AG04450 (cell line): ENCODE measurements at regions not wholly inside any gene's neighbourhood (a gene's known extent, or its start where the extent isn't known, plus 50 kb on each side); places are given as distances from the start of the nearest gene placed in this dataset.
"Not testable (repeated sequence)": the region's sequence is repeated elsewhere in the genome, so short reads cannot be mapped to it uniquely, and the experiment has no call there.

Experiments used
- CTCF ChIA-PET: fragments of 300-600, 350-600 bp; formaldehyde crosslinking; extraction: SDS; loops from one replicate; lab custom pipeline; 2022; ENCODE audit warnings: antibody characterized with exemption, inconsistent platforms; lab: Charles Lee
- POLR2A ChIA-PET: fragments of 350-600 bp; formaldehyde crosslinking; extraction: SDS; loops from one replicate; lab custom pipeline; 2021; ENCODE audit warnings: antibody characterized with exemption, inconsistent platforms; lab: Yijun Ruan, JAX
- DNase-seq: peaks from one replicate; pipeline ENCODE4 v3.0.0-alpha.2; 2011; ENCODE audit warnings: low read depth, low spot score
- H3K27ac ChIP-seq: one replicate; pipeline ENCODE4 v1.5.1; 2012; ENCODE audit warnings: low read depth, low read length, control low read depth
- H3K27me3 ChIP-seq: one replicate; pipeline ENCODE4 v1.6.0; 2012; ENCODE audit warnings: low read length; ENCODE audit not compliant: control insufficient read depth, insufficient read depth
- H3K4me3 ChIP-seq: 2 replicates; pipeline ENCODE4 v1.5.1; 2011; ENCODE audit warnings: mild to moderate bottlenecking, low read depth, low read length, control low read depth
- H3K9me3 ChIP-seq: 2 replicates; pipeline ENCODE4 v1.5.1; 2012; ENCODE audit warnings: low read length; ENCODE audit not compliant: control insufficient read depth, insufficient read depth
- CTCF ChIP-seq: IDR thresholded peaks from 2 replicates; pipeline ENCODE4 v1.5.1; 2011; ENCODE audit warnings: low read depth, low read length, control low read depth, inconsistent platforms

GRCh38 chr4:131566026-131566425 is 1583.1 kb upstream of the PCDH10 start:
- Histone ChIP-seq H3K27me3 (no peaks in the 10 kb centered on the region), H3K4me3 (no peak overlapping the region), H3K9me3 (no peaks in the 10 kb centered on the region), H3K27ac (no peak overlapping the region)
- no peak for DNase-seq
- ChIA-PET CTCF (no interaction called here), POLR2A (no interaction called here)
- TF ChIP-seq CTCF: no peak

- Histone ChIP-seq H3K27ac (no peak overlapping the region), H3K4me3 (no peak overlapping the region), H3K9me3 (no peaks in the 10 kb centered on the region), H3K27me3 (no peaks in the 10 kb centered on the region)
- CTCF ChIA-PET: no interaction called here
- POLR2A ChIA-PET: no interaction called here
- DNase-seq: no peak
- no peak for TF ChIP-seq CTCF
These were observed 1564.5 kb upstream of the PCDH10 start for GRCh38 chr4:131584587-131584986.

GRCh38 chr4:131595140-131595539 is 1554.0 kb upstream of the PCDH10 start:
- DNase-seq: no peak
- no peak for TF ChIP-seq CTCF
- H3K27ac ChIP-seq: no peak overlapping the region
- ChIA-PET CTCF (no interaction called here), POLR2A (no interaction called here)
- no peak overlapping the region for H3K4me3 ChIP-seq
- no peaks in the 10 kb centered on the region for H3K27me3 ChIP-seq
- H3K9me3 ChIP-seq: no peaks in the 10 kb centered on the region

- no peaks in the 10 kb centered on the region for H3K9me3 ChIP-seq
- no peak overlapping the region for H3K27ac ChIP-seq
- ChIA-PET CTCF (no interaction called here), POLR2A (no interaction called here)
- no peak for TF ChIP-seq CTCF
- H3K27me3 ChIP-seq: no peaks in the 10 kb centered on the region
- no peak for DNase-seq
- no peak overlapping the region for H3K4me3 ChIP-seq
These were observed 1545.4 kb upstream of the PCDH10 start for GRCh38 chr4:131603705-131604104.

- no peak overlapping the region for H3K27ac ChIP-seq
- CTCF ChIA-PET: interaction anchor here (0.7 kb wide), 1 partner anchor 1033 kb away, joined by 4 read pairs; no protein-coding TSS in a partner anchor
- H3K4me3 ChIP-seq: no peak overlapping the region
- no peaks in the 10 kb centered on the region for H3K9me3 ChIP-seq
- POLR2A ChIA-PET: interaction anchor here (0.6 kb wide), 2 partner anchors 432 to 671 kb away, joined by 3 to 5 read pairs; no protein-coding TSS in a partner anchor
- TF ChIP-seq CTCF: no peak
- DNase-seq: no peak
- no peaks in the 10 kb centered on the region for H3K27me3 ChIP-seq
These were observed 1540.1 kb upstream of the PCDH10 start for GRCh38 chr4:131609039-131609438.

GRCh38 chr4:131610517-131610916 is 1538.6 kb upstream of the PCDH10 start:
- peak; percentile 7 for DNase-seq
- H3K27me3 ChIP-seq, H3K9me3 ChIP-seq, H3K4me3 ChIP-seq, CTCF ChIA-PET, POLR2A ChIA-PET, H3K27ac ChIP-seq: not testable (repeated sequence)
